Esophagus squamous epithelium (tissue), 4 donors: ENCODE measurements at regions not wholly inside any gene's neighbourhood (a gene's known extent, or its start where the extent isn't known, plus 50 kb on each side); places are given as distances from the start of the nearest gene placed in this dataset.

Experiments used
- CTCF ChIP-seq, 6 experiments: fragments of 450-650 bp in 4 of 6; fragments of 200-600 bp in 2 of 6; sonication (generic) in 2 of 6; IDR thresholded peaks; one replicate each; pipeline ENCODE4 v1.5.1; 2016 to 2019; ENCODE audit warnings: antibody characterized with exemption in 6 of 6, mild to moderate bottlenecking in 4 of 6, moderate library complexity in 4 of 6
- POLR2A ChIP-seq, 4 donors: fragments of 450-650 bp; IDR thresholded peaks; one replicate each; pipeline ENCODE4 v1.6.1; 2017; ENCODE audit warnings: antibody characterized with exemption in 4 of 4, mild to moderate bottlenecking in 4 of 4, moderate library complexity in 3 of 4

- no peak for TF ChIP-seq CTCF (IDR thresholded peaks at IDR 0.05)
- no peak for TF ChIP-seq POLR2A (IDR thresholded peaks at IDR 0.05)
Observed at GRCh38 chr6:28817808-28818145, 106.0 kb downstream of the TRIM27 start.
